ENCODE measurements at regions not wholly inside any gene's neighbourhood (a gene's known extent, or its start where the extent isn't known, plus 50 kb on each side); places are given as distances from the start of the nearest gene placed in this dataset.

- H3K27me3 ChIP-seq (ENCODE audit: insufficient read depth): peaks cover 3% of the 10 kb centered on the region; the same call in 1 of the 2 replicates
- TF ChIP-seq JUNB (IDR thresholded peaks at IDR 0.05; ENCODE audit: unreplicated experiment) (no peak), ZNF462 (CRISPR knock-in tag; IDR thresholded peaks at IDR 0.05) (no peak), ZNF331 (CRISPR knock-in tag; IDR thresholded peaks at IDR 0.05; ENCODE audit: low read depth) (no peak), CTCF (conservative IDR thresholded peaks at IDR 0.05; ENCODE audit: low read depth in 2 of 2) (no peak), CREB1 (CRISPR knock-in tag; IDR thresholded peaks at IDR 0.05; ENCODE audit: low read depth) (no peak), NANOG (IDR thresholded peaks at IDR 0.05; ENCODE audit: borderline replicate concordance) (no peak), STAT1 (IDR thresholded peaks at IDR 0.05; ENCODE audit: unreplicated experiment) (no peak), EZH2phosphoT487 (IDR thresholded peaks at IDR 0.05; ENCODE audit: unreplicated experiment) (no peak), ZNF114 (CRISPR knock-in tag; IDR thresholded peaks at IDR 0.05) (no peak), POLR2AphosphoS5 (IDR thresholded peaks at IDR 0.05; ENCODE audit: low read depth) (no peak), REST (IDR thresholded peaks at IDR 0.05; ENCODE audit: unreplicated experiment) (no peak), EZH2 (IDR thresholded peaks at IDR 0.05; ENCODE audit: low read depth, unreplicated experiment) (no peak), ETS1 (IDR thresholded peaks at IDR 0.05) (no peak)
- no peak overlapping the region for H3K27ac ChIP-seq (ENCODE audit: low read depth)
- Mint-ChIP-seq H3K9me3 (no peaks in the 10 kb centered on the region), H3K36me3 (ENCODE audit: low read depth) (no peaks in the 10 kb centered on the region), H3K4me1 (peaks cover 47% of the 10 kb centered on the region), H3K4me3 (no peak overlapping the region), H3K27ac (no peak overlapping the region), H3K27me3 (ENCODE audit: insufficient read depth, low read depth, poor library complexity) (peaks cover 8% of the 10 kb centered on the region)
- no peaks in the 10 kb centered on the region for H3F3A ChIP-seq (replicated peaks; ENCODE audit: low read depth)
- no peaks in the 10 kb centered on the region for H3K36me3 ChIP-seq (ENCODE audit: insufficient read depth)
- peaks cover 39% of the 10 kb centered on the region for H3K4me1 ChIP-seq (ENCODE audit: insufficient read depth)
- no peaks in the 10 kb centered on the region for H3K79me2 ChIP-seq (replicated peaks; ENCODE audit: insufficient read depth)
- peak overlapping the region; percentile 75 for H2AFZ ChIP-seq
- no peaks in the 10 kb centered on the region for H4K20me1 ChIP-seq (replicated peaks; ENCODE audit: insufficient read depth)
- no peak for ATAC-seq
- no peak overlapping the region for H3K4me3 ChIP-seq
- peaks cover 15% of the 10 kb centered on the region; the same call in 1 of the 2 replicates for H3K9me2 ChIP-seq (ENCODE audit: insufficient read depth)
- 0 out of 2 replicates have a peak overlapping the region, but pooled peaks have one; percentile 38 for H3K4me2 ChIP-seq
- no peak for DNase-seq (ENCODE audit: low spot score)
Observed at GRCh38 chr3:34256021-34256420, 457.6 kb downstream of the PDCD6IP start.

All from GM23338 (cell line).